Breast epithelium (tissue), 3 donors: ENCODE measurements at regions not wholly inside any gene's neighbourhood (a gene's known extent, or its start where the extent isn't known, plus 50 kb on each side); places are given as distances from the start of the nearest gene placed in this dataset.

Experiments
- POLR2AphosphoS5 ChIP-seq, 3 donors: sonication (generic); formaldehyde crosslinking; IDR thresholded peaks; one replicate each; pipeline ENCODE4 v1.6.1; 2017; ENCODE audit warnings: antibody characterized with exemption in 3 of 3
- TF ChIP-seq, protein P1 (sequence below), 3 donors: fragments of 450-650 bp; IDR thresholded peaks; one replicate each; pipeline ENCODE4 v1.5.1; 2016 to 2017; ENCODE audit warnings: antibody characterized with exemption in 3 of 3, mild to moderate bottlenecking in 3 of 3, moderate library complexity in 3 of 3

DNA sequence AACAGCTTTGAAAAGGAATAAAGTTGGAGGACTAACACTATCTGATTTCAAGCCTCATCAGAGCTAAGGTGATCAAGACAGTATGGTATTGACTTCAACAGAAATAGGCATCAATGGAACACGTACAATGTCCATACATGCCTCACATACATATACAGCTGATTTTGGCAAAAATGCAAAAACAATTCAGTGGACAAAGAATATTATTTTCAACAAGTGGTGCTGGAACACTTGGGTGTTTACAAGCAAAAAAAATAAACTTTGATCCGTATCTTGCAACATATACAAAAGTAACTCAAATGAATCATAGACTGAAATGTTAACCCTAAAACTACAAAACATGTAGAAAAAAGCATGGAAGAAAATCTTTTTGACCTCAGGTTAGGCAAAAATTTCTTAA, 141.9 kb upstream of the ZC3H11B start:
- TF ChIP-seq POLR2AphosphoS5 (IDR thresholded peaks at IDR 0.05), result no peak
- TF ChIP-seq, protein P1, sequence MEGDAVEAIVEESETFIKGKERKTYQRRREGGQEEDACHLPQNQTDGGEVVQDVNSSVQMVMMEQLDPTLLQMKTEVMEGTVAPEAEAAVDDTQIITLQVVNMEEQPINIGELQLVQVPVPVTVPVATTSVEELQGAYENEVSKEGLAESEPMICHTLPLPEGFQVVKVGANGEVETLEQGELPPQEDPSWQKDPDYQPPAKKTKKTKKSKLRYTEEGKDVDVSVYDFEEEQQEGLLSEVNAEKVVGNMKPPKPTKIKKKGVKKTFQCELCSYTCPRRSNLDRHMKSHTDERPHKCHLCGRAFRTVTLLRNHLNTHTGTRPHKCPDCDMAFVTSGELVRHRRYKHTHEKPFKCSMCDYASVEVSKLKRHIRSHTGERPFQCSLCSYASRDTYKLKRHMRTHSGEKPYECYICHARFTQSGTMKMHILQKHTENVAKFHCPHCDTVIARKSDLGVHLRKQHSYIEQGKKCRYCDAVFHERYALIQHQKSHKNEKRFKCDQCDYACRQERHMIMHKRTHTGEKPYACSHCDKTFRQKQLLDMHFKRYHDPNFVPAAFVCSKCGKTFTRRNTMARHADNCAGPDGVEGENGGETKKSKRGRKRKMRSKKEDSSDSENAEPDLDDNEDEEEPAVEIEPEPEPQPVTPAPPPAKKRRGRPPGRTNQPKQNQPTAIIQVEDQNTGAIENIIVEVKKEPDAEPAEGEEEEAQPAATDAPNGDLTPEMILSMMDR (IDR thresholded peaks at IDR 0.05), result no peak
